ENCODE measurements at regions not wholly inside any gene's neighbourhood (a gene's known extent, or its start where the extent isn't known, plus 50 kb on each side); places are given as distances from the start of the nearest gene placed in this dataset.

- DNase-seq: no peak
Measured at GRCh38 chr7:8379264-8379663, 54.1 kb upstream of the NXPH1 start.

GRCh38 chr7:8380130-8380529, 53.3 kb upstream of the NXPH1 start:
- no peak for DNase-seq

- DNase-seq: no peak
Measured at GRCh38 chr7:8382004-8382730, 51.2 kb upstream of the NXPH1 start.

Data from renal pelvis (tissue), 1 donor.